Peyer's patch (tissue), 4 donors: ENCODE measurements at regions not wholly inside any gene's neighbourhood (a gene's known extent, or its start where the extent isn't known, plus 50 kb on each side); places are given as distances from the start of the nearest gene placed in this dataset.
"Not testable (repeated sequence)": the region's sequence is repeated elsewhere in the genome, so short reads cannot be mapped to it uniquely, and the experiment has no call there.

Experiments used
- DNase-seq, 3 donors: peaks; one replicate each; pipeline ENCODE4 v3.0.0-alpha.2; 2017 to 2019
- H3K27ac ChIP-seq, 4 donors: fragments of 200-600 bp; sonication (generic); one replicate each; pipeline ENCODE4 v1.5.1; 2016 to 2019
- H3K27me3 ChIP-seq, 2 donors: fragments of 200-600 bp; sonication (generic); one replicate each; pipeline ENCODE4 v1.5.1; 2019
- H3K36me3 ChIP-seq, 3 donors: fragments of 200-600 bp; sonication (generic); one replicate each; pipeline ENCODE4 v1.5.1; 2016 to 2019
- H3K4me1 ChIP-seq, 4 donors: fragments of 200-600 bp; sonication (generic); one replicate each; pipeline ENCODE4 v1.5.1; 2016 to 2019
- H3K4me3 ChIP-seq, 4 donors: fragments of 200-600 bp; sonication (generic); 1 replicate in 3 of 4; 2 replicates in 1 of 4; pipeline ENCODE4 v1.5.1; 2016 to 2019; ENCODE audit warnings: mild to moderate bottlenecking in 1 of 4
- H3K9me3 ChIP-seq, 4 donors: fragments of 200-600 bp; sonication (generic); one replicate each; pipeline ENCODE4 v1.5.1; 2016 to 2019; ENCODE audit warnings: mild to moderate bottlenecking in 1 of 4
- POLR2A ChIP-seq, 2 donors: fragments of 450-650 bp; IDR thresholded peaks; one replicate each; pipeline ENCODE4 v1.5.1; 2017; ENCODE audit warnings: antibody characterized with exemption in 2 of 2, mild to moderate bottlenecking in 2 of 2, moderate library complexity in 2 of 2
- TF ChIP-seq, protein P1 (sequence below), 6 experiments: fragments of 450-650 bp in 4 of 6; fragments of 200-600 bp in 2 of 6; sonication (generic) in 1 of 6; IDR thresholded peaks; one replicate each; pipeline ENCODE4 v1.5.1; 2017 to 2019; ENCODE audit warnings: antibody characterized with exemption in 6 of 6, mild to moderate bottlenecking in 3 of 6, moderate library complexity in 1 of 6

DNA sequence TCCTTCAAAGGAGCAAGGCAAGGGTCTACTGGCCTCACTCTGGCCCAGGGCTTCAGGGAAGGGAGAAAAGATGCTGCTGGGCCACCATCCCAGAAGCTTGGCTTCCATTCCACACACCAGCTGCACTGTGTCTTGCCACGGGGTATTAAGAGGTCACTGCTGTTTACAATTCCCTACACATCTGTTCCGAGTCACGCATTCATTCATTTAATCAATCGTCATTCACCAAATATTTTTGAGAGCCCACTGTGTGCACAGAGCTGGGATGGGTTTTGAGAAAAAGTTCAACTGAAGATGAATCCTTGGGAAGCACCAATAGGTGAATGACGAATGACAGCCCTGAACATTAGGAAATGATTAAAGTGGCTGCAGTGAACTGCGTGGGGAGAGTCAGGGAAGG, 101.7 kb downstream of the NAV1 start:
- Histone ChIP-seq H3K27ac (peak overlapping the region in 3 of 4 donors; percentile 19 to 43 (median 38)), H3K4me3 (no peak overlapping the region), H3K36me3 (no peaks in the 10 kb centered on the region), H3K4me1 (no peaks in the 10 kb centered on the region), H3K27me3 (no peaks in the 10 kb centered on the region), H3K9me3 (no peaks in the 10 kb centered on the region)
- peak in 1 of 3 donors; percentile 59 for DNase-seq
- TF ChIP-seq, protein P1, sequence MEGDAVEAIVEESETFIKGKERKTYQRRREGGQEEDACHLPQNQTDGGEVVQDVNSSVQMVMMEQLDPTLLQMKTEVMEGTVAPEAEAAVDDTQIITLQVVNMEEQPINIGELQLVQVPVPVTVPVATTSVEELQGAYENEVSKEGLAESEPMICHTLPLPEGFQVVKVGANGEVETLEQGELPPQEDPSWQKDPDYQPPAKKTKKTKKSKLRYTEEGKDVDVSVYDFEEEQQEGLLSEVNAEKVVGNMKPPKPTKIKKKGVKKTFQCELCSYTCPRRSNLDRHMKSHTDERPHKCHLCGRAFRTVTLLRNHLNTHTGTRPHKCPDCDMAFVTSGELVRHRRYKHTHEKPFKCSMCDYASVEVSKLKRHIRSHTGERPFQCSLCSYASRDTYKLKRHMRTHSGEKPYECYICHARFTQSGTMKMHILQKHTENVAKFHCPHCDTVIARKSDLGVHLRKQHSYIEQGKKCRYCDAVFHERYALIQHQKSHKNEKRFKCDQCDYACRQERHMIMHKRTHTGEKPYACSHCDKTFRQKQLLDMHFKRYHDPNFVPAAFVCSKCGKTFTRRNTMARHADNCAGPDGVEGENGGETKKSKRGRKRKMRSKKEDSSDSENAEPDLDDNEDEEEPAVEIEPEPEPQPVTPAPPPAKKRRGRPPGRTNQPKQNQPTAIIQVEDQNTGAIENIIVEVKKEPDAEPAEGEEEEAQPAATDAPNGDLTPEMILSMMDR (IDR thresholded peaks at IDR 0.05) = no peak
- no peak for TF ChIP-seq POLR2A (IDR thresholded peaks at IDR 0.05)

DNA sequence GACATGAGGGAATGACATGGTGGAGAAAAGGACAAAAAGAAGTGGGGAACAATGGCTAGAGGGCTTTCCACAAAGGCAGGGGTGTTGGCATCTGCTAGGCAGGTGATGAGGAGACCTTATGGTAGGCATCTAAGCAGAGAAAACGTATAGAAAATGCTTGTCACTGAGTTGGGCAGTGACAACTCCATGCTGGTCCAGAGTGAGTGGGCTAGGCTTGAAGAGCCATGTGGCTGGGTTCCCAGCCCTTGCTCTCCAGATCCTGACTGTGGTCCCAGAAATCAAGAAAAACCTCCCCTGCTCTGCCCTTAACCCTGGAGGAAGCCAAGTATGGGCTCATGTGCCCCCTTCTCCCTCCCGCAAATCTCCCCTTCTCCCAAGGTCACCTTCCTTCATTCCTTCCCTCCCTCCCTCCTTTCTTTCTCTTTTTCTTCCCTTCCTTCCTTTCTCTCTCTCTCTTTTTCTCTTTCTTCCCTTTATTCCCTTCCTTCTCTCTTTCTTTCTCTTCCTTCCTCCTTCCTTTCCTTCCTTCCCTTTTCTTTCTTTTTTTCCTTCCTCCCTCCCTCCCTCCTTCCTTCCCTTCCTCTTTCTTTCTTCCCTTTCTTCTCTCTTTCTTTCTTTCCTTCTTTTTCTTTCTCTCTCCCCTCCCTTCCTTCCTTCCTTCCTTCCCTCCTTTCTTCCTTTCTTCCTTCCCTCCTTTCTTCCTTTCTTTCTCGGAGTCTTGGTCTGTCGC, 102.8 kb downstream of the NAV1 start:
- Histone ChIP-seq H3K27me3 (no peaks in the 10 kb centered on the region), H3K4me3 (no peak overlapping the region), H3K9me3 (no peaks in the 10 kb centered on the region), H3K36me3 (no peaks in the 10 kb centered on the region), H3K4me1 (no peaks in the 10 kb centered on the region), H3K27ac (peak overlapping the region in 1 of 4 donors; percentile 10)
- no peak for DNase-seq
- TF ChIP-seq, protein P1 (IDR thresholded peaks at IDR 0.05) = no peak
- TF ChIP-seq POLR2A (IDR thresholded peaks at IDR 0.05) = no peak

DNA sequence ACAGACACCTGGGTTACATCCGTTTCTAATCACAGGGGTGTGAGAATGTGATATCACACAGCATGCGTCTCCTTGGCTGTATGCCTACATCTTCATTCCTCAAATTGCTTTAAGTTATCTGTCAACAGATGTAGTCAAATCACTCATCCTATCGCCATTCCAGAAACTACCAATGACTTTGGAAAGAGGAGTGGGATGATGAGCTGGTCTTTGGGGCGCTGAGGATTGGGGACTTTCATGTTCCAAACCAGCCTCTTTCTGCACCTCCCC, 104.8 kb downstream of the NAV1 start:
- no peak overlapping the region for H3K27ac ChIP-seq
- no peaks in the 10 kb centered on the region for H3K36me3 ChIP-seq
- no peaks in the 10 kb centered on the region for H3K9me3 ChIP-seq
- DNase-seq = no peak
- H3K4me1 ChIP-seq = peaks cover 0 to 3% (median 0%) of the 10 kb centered on the region in 4 donors
- TF ChIP-seq, protein P1 (IDR thresholded peaks at IDR 0.05) = no peak
- no peak for TF ChIP-seq POLR2A (IDR thresholded peaks at IDR 0.05)
- H3K27me3 ChIP-seq = no peaks in the 10 kb centered on the region
- no peak overlapping the region for H3K4me3 ChIP-seq

DNA sequence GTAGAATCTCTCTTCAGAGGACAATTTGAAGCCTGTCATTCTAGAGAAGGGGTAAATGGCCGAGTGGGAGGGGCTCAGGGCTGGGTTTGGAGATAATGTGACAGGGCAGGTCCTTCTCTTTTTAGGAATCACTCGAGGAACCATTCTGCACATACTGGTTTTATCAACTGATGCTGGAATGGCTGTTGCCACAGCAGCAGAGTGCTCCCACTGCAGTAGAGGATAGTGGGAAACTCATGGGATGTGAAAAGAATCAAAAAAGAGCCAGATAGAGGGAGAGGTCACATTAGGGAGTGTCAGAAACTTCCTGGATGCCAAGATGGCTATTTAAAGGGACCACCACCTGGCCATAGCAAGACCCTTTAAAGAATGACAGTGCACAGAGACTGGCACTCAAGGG, 105.3 kb downstream of the NAV1 start:
- H3K27me3 ChIP-seq = no peaks in the 10 kb centered on the region
- H3K4me1 ChIP-seq = peaks cover 0 to 7% (median 0%) of the 10 kb centered on the region in 4 donors
- TF ChIP-seq, protein P1 (IDR thresholded peaks at IDR 0.05) = no peak
- TF ChIP-seq POLR2A (IDR thresholded peaks at IDR 0.05) = no peak
- DNase-seq = no peak
- H3K9me3 ChIP-seq = no peaks in the 10 kb centered on the region
- H3K36me3 ChIP-seq = no peaks in the 10 kb centered on the region
- no peak overlapping the region for H3K4me3 ChIP-seq
- no peak overlapping the region for H3K27ac ChIP-seq

DNA sequence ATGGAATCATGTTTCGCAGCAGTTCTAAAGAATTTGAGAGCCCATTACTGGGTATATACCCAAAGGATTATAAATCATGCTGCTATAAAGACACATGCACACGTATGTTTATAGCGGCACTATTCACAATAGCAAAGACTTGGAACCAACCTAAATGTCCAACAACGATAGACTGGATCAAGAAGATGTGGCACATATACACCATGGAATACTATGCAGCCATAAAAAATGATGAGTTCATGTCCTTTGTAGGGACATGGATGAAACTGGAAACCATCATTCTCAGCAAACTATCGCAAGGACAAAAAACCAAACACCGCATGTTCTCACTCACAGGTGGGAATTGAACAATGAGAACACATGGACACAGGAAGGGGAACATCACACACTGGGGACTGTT, 106.1 kb downstream of the NAV1 start:
- H3K9me3 ChIP-seq, DNase-seq, H3K27me3 ChIP-seq, H3K4me3 ChIP-seq, H3K27ac ChIP-seq, H3K36me3 ChIP-seq: not testable (repeated sequence)
- peaks cover 0 to 14% (median 0%) of the 10 kb centered on the region in 4 donors for H3K4me1 ChIP-seq

DNA sequence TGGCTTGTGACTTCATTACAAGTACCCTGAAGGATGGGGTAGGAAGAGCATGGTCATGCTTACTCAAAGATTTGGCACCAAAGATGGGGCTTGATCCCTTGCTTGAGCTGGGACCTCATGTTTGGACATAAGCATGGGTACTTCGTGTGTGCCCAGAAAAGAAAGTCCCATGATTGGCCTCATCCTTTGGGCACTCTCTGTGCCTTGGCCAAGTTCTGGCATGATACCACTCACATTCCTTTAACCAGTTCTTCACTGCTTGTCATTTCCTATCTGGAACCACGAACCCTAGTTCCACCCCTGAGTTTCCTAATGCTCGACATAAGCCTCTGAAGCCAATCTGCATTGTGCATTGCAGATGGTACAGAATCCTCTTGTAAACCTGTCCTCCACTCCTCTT, 107.0 kb downstream of the NAV1 start:
- Histone ChIP-seq H3K36me3 (no peaks in the 10 kb centered on the region), H3K27ac (no peak overlapping the region), H3K9me3 (no peaks in the 10 kb centered on the region), H3K27me3 (no peaks in the 10 kb centered on the region), H3K4me3 (no peak overlapping the region), H3K4me1 (peaks cover 0 to 20% (median 0%) of the 10 kb centered on the region in 4 donors)
- no peak for DNase-seq
- TF ChIP-seq, protein P1 (IDR thresholded peaks at IDR 0.05) = no peak
- TF ChIP-seq POLR2A (IDR thresholded peaks at IDR 0.05) = no peak
